ENCODE measurements at regions not wholly inside any gene's neighbourhood (a gene's known extent, or its start where the extent isn't known, plus 50 kb on each side); places are given as distances from the start of the nearest gene placed in this dataset.
"Not testable (repeated sequence)": the region's sequence is repeated elsewhere in the genome, so short reads cannot be mapped to it uniquely, and the experiment has no call there.

- DNase-seq = not testable (repeated sequence)
These were observed 59.2 kb upstream of the ZNF641 start for GRCh38 chr12:48409938-48410337.

- DNase-seq = no peak
These were observed 59.0 kb upstream of the ANP32D start for GRCh38 chr12:48413388-48413787.

GRCh38 chr12:48414021-48414420, 58.3 kb upstream of the ANP32D start:
- DNase-seq = peak; percentile 63

- no peak for DNase-seq
These were observed 53.0 kb upstream of the ANP32D start for GRCh38 chr12:48419116-48419935.

- no peak for DNase-seq
These were observed 52.2 kb upstream of the ANP32D start for GRCh38 chr12:48420039-48420775.

- no peak for DNase-seq
These were observed 50.3 kb upstream of the ANP32D start for GRCh38 chr12:48422060-48422459.
